Nephron (organoid): ENCODE measurements at regions not wholly inside any gene's neighbourhood (a gene's known extent, or its start where the extent isn't known, plus 50 kb on each side); places are given as distances from the start of the nearest gene placed in this dataset.

Source experiments
- H3K27ac Mint-ChIP-seq, 3 experiments: 2 replicates each; pipeline ENCODE4 v1.8.0; 2020; ENCODE audit warnings: mixed read lengths in 3 of 3, mild to moderate bottlenecking in 2 of 3, moderate library complexity in 1 of 3
- H3K27me3 Mint-ChIP-seq: 2 replicates; pipeline ENCODE4 v1.8.0; 2021; ENCODE audit warnings: low read depth, mild to moderate bottlenecking, moderate library complexity, mixed read lengths
- H3K36me3 Mint-ChIP-seq: 2 replicates; pipeline ENCODE4 v1.8.0; 2020; ENCODE audit warnings: low read depth, mixed read lengths
- H3K4me1 Mint-ChIP-seq: 2 replicates; pipeline ENCODE4 v1.8.0; 2020; ENCODE audit warnings: mixed read lengths
- H3K4me3 Mint-ChIP-seq, 3 experiments: 2 replicates each; pipeline ENCODE4 v1.8.0; 2020; ENCODE audit warnings: mild to moderate bottlenecking in 3 of 3, mixed read lengths in 3 of 3, moderate library complexity in 2 of 3
- H3K9me3 Mint-ChIP-seq: 2 replicates; pipeline ENCODE4 v1.8.0; 2020; ENCODE audit warnings: mixed read lengths
- TF ChIP-seq, protein P1 (sequence below), 3 experiments: fragments of 200-600 bp; sonication (generic); IDR thresholded peaks; one replicate each; pipeline ENCODE4 v1.5.0; 2021; ENCODE audit warnings: antibody characterized with exemption in 3 of 3; ENCODE audit not compliant: unreplicated experiment in 3 of 3

GRCh38 chr9:85212887-85213286, 528.9 kb downstream of the AGTPBP1 start:
- Mint-ChIP-seq H3K27ac (no peak overlapping the region), H3K27me3 (peaks cover 4% of the 10 kb centered on the region), H3K36me3 (no peaks in the 10 kb centered on the region), H3K9me3 (peaks cover 1% of the 10 kb centered on the region), H3K4me1 (peaks cover 7% of the 10 kb centered on the region), H3K4me3 (no peak overlapping the region)
- TF ChIP-seq, protein P1, sequence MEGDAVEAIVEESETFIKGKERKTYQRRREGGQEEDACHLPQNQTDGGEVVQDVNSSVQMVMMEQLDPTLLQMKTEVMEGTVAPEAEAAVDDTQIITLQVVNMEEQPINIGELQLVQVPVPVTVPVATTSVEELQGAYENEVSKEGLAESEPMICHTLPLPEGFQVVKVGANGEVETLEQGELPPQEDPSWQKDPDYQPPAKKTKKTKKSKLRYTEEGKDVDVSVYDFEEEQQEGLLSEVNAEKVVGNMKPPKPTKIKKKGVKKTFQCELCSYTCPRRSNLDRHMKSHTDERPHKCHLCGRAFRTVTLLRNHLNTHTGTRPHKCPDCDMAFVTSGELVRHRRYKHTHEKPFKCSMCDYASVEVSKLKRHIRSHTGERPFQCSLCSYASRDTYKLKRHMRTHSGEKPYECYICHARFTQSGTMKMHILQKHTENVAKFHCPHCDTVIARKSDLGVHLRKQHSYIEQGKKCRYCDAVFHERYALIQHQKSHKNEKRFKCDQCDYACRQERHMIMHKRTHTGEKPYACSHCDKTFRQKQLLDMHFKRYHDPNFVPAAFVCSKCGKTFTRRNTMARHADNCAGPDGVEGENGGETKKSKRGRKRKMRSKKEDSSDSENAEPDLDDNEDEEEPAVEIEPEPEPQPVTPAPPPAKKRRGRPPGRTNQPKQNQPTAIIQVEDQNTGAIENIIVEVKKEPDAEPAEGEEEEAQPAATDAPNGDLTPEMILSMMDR (IDR thresholded peaks at IDR 0.05; ENCODE audit: unreplicated experiment in 3 of 3): no peak

DNA sequence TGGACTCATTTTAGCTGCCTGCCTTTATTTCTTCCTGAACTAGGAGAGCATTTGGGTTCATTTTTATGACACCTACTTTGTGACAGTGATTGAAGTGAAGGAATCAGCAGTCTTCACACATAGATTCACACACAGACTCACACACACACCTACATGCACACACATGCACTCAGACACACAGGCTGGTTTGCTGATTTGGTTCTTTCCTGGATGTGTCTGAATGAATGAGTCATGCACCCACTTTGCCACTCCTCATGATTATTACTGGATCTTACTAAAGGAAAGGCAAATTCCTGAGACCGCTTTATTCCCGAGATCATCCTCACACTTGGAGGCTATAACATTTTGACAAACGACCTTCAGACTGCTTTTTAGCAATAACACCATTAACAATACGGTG, 529.5 kb downstream of the AGTPBP1 start:
- H3K4me3 Mint-ChIP-seq: no peak overlapping the region
- peaks cover 4% of the 10 kb centered on the region for H3K9me3 Mint-ChIP-seq
- H3K27ac Mint-ChIP-seq: no peak overlapping the region
- H3K4me1 Mint-ChIP-seq: peaks cover 7% of the 10 kb centered on the region
- TF ChIP-seq, protein P1 (IDR thresholded peaks at IDR 0.05; ENCODE audit: unreplicated experiment in 3 of 3): no peak
- no peaks in the 10 kb centered on the region for H3K36me3 Mint-ChIP-seq
- peaks cover 4% of the 10 kb centered on the region for H3K27me3 Mint-ChIP-seq

DNA sequence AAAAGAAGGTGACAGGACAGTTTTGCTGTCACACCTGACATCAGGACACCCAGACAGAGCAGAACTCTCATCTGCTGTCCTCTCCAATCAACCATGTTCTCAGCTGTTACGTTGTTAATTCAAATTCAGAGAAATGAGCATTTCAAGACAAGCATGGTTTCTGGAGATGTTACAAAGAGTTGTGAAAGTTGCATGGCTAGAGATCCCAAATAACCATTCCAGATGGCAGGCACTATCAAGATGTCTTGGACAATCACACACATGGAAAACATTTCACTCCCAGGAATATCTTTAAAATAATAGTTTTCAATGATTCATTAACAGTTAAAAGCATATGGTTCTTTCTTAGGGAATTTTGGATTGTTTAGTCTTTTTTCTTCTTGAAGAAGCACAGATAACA, 533.1 kb downstream of the AGTPBP1 start:
- TF ChIP-seq, protein P1 (IDR thresholded peaks at IDR 0.05; ENCODE audit: unreplicated experiment in 3 of 3): no peak
- no peaks in the 10 kb centered on the region for H3K4me1 Mint-ChIP-seq
- H3K4me3 Mint-ChIP-seq: no peak overlapping the region
- no peaks in the 10 kb centered on the region for H3K36me3 Mint-ChIP-seq
- peaks cover 4% of the 10 kb centered on the region for H3K9me3 Mint-ChIP-seq
- H3K27ac Mint-ChIP-seq: no peak overlapping the region
- no peaks in the 10 kb centered on the region for H3K27me3 Mint-ChIP-seq

GRCh38 chr9:85204176-85204575, 534.6 kb downstream of the NTRK2 start:
- TF ChIP-seq, protein P1 (IDR thresholded peaks at IDR 0.05; ENCODE audit: unreplicated experiment in 3 of 3): no peak
- Mint-ChIP-seq H3K9me3 (peaks cover 4% of the 10 kb centered on the region), H3K4me1 (peaks cover 17% of the 10 kb centered on the region), H3K27me3 (no peaks in the 10 kb centered on the region), H3K27ac (no peak overlapping the region), H3K36me3 (no peaks in the 10 kb centered on the region), H3K4me3 (no peak overlapping the region)

DNA sequence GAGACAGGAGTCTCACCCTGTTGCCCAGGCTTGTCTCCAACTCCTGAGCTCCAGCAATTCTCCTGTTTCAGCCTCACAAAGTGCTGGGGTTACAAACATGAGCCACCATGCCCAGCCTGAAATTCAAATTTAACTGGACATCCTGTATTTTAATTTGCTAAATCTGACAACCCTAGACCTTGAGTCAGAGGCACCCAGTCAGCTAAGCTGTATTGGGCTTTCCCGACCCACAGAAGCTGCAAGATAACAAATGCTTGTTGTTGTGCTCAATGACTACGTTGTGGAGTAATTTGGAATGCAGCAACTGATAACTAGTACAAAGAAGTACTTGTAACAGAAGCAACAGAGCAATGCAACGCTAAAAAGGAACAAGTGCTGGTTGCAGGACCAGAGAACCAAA, 533.1 kb downstream of the NTRK2 start:
- no peaks in the 10 kb centered on the region for H3K27me3 Mint-ChIP-seq

More for the DNA sequence above, 533.1 kb downstream of the NTRK2 start:
- H3K27ac Mint-ChIP-seq: no peak overlapping the region
- no peaks in the 10 kb centered on the region for H3K36me3 Mint-ChIP-seq
- TF ChIP-seq, protein P1 (IDR thresholded peaks at IDR 0.05; ENCODE audit: unreplicated experiment in 3 of 3): no peak
- no peak overlapping the region for H3K4me3 Mint-ChIP-seq
- H3K4me1 Mint-ChIP-seq: peaks cover 21% of the 10 kb centered on the region
- H3K9me3 Mint-ChIP-seq: no peaks in the 10 kb centered on the region
